Uterus (tissue), 3 donors: ENCODE measurements at regions not wholly inside any gene's neighbourhood (a gene's known extent, or its start where the extent isn't known, plus 50 kb on each side); places are given as distances from the start of the nearest gene placed in this dataset.

ENCODE experiments used
- DNase-seq, 2 donors: peaks; one replicate each; pipeline ENCODE4 v3.0.0-alpha.2; 2019 to 2020
- H3K27ac ChIP-seq, 2 donors: fragments of 200-600 bp; sonication (generic); 1 replicate in 1 of 2; 2 replicates in 1 of 2; pipeline ENCODE4 v1.5.1; 2016 to 2018
- H3K27me3 ChIP-seq, 2 donors: fragments of 200-600 bp; sonication (generic); one replicate each; pipeline ENCODE4 v1.5.1; 2018 to 2019; ENCODE audit warnings: control low read depth in 1 of 2
- H3K36me3 ChIP-seq, 2 donors: fragments of 200-600 bp; sonication (generic); one replicate each; pipeline ENCODE4 v1.5.1; 2019; ENCODE audit warnings: control low read depth in 1 of 2
- H3K4me1 ChIP-seq, 2 donors: fragments of 200-600 bp; sonication (generic); one replicate each; pipeline ENCODE4 v1.5.1; 2018 to 2019; ENCODE audit warnings: control low read depth in 1 of 2
- H3K4me3 ChIP-seq, 2 donors: fragments of 200-600 bp; sonication (generic); 1 replicate in 1 of 2; 2 replicates in 1 of 2; pipeline ENCODE4 v1.5.1; 2018 to 2019; ENCODE audit warnings: mild to moderate bottlenecking in 1 of 2
- H3K9me3 ChIP-seq, 2 donors: fragments of 200-600 bp; sonication (generic); one replicate each; pipeline ENCODE4 v1.5.1; 2019; ENCODE audit warnings: control low read depth in 1 of 2
- POLR2A ChIP-seq, 2 donors: fragments of 450-650 bp; IDR thresholded peaks; one replicate each; pipeline ENCODE4 v1.6.1; 2016; ENCODE audit warnings: antibody characterized with exemption in 2 of 2, mild to moderate bottlenecking in 1 of 2, moderate library complexity in 1 of 2
- intact Hi-C: fragments of 100-400 bp; cut with DNase I; formaldehyde crosslinking; loops from one replicate; pipeline ENCODE4 v1.15.1; 2023; ENCODE audit warnings: low total_unique reads
- TF ChIP-seq, protein P1 (sequence below), 4 experiments: fragments of 200-600 bp in 2 of 4; fragments of 450-650 bp in 2 of 4; sonication (generic) in 2 of 4; IDR thresholded peaks; one replicate each; pipeline ENCODE4 v1.5.1; 2016 to 2019; ENCODE audit warnings: antibody characterized with exemption in 4 of 4, mild to moderate bottlenecking in 2 of 4, moderate library complexity in 1 of 4
- donor health status: DM: yes; HTN: yes; CAD: no.

DNA sequence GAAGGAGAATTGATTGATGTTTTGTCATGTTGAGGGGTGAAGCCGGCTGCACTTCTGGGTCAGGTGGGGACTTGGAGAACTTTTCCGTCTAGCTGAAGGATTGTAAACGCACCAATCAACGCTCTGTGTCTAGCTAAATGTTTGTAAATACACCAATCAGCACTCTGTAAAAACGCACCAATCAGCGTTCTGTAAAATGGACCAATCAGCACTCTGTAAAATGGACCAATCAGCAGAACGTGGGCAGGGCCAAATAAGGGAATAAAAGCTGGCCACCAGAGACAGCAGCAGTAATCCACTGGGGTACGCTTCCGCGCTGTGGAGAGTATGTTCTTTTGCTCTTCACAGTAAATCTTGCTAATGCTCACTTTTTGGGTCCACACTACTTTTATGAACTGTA is 384.1 kb downstream of the FOXG1 start:
- DNase-seq = no peak
- no peak overlapping the region for H3K27ac ChIP-seq
- H3K36me3 ChIP-seq = no peaks in the 10 kb centered on the region
- no peak overlapping the region for H3K4me3 ChIP-seq
- no peaks in the 10 kb centered on the region for H3K9me3 ChIP-seq
- H3K27me3 ChIP-seq = no peaks in the 10 kb centered on the region
- TF ChIP-seq, protein P1, sequence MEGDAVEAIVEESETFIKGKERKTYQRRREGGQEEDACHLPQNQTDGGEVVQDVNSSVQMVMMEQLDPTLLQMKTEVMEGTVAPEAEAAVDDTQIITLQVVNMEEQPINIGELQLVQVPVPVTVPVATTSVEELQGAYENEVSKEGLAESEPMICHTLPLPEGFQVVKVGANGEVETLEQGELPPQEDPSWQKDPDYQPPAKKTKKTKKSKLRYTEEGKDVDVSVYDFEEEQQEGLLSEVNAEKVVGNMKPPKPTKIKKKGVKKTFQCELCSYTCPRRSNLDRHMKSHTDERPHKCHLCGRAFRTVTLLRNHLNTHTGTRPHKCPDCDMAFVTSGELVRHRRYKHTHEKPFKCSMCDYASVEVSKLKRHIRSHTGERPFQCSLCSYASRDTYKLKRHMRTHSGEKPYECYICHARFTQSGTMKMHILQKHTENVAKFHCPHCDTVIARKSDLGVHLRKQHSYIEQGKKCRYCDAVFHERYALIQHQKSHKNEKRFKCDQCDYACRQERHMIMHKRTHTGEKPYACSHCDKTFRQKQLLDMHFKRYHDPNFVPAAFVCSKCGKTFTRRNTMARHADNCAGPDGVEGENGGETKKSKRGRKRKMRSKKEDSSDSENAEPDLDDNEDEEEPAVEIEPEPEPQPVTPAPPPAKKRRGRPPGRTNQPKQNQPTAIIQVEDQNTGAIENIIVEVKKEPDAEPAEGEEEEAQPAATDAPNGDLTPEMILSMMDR (IDR thresholded peaks at IDR 0.05) = no peak
- no peak for TF ChIP-seq POLR2A (IDR thresholded peaks at IDR 0.05)
- no peaks in the 10 kb centered on the region for H3K4me1 ChIP-seq
- intact Hi-C loops = no loop called here

DNA sequence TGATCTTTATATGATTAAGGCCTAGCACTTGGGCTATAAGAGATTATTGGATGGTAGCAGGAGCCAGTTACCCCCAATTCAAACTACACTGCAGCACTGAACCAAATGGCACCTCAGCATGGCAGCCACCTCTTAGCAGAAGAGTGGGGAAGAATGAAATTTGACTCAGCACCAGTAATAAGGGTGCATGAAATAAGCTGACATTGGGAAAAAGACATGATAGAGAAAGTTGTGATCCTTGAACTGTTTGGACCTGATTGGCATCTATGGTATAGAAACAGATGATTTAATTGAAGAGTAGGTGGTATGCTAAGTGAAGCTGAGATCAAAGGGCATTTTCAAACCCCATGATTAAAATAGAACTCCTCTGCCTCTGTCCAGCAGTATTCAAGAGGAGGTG is 389.5 kb downstream of the FOXG1 start:
- H3K27ac ChIP-seq = no peak overlapping the region
- TF ChIP-seq, protein P1 (IDR thresholded peaks at IDR 0.05) = no peak
- TF ChIP-seq POLR2A (IDR thresholded peaks at IDR 0.05) = no peak
- H3K9me3 ChIP-seq = no peaks in the 10 kb centered on the region
- intact Hi-C loops = no loop called here
- H3K4me3 ChIP-seq = no peak overlapping the region
- H3K4me1 ChIP-seq = no peaks in the 10 kb centered on the region
- no peak for DNase-seq
- H3K27me3 ChIP-seq = no peaks in the 10 kb centered on the region
- no peaks in the 10 kb centered on the region for H3K36me3 ChIP-seq

DNA sequence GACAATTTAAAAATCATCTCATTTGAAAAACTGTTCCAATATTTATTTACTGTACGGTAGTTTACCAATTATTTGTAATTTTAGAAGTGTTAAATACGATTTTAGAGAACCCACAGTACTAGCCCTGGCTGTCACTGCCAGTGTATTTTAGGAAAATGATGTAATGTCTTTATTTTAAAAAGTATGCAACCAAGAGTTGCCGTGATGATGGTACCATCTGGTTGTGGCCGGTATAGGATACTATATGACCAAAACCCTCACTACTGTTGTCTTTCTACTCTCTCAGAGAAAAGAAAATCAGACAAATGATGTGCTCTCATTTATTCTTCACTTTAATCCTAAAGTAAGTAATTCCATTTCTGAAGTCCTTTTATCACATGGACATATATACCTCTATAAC is 395.0 kb downstream of the FOXG1 start:
- no peaks in the 10 kb centered on the region for H3K27me3 ChIP-seq
- no peaks in the 10 kb centered on the region for H3K36me3 ChIP-seq
- H3K4me3 ChIP-seq = no peak overlapping the region
- intact Hi-C loops = no loop called here
- no peaks in the 10 kb centered on the region for H3K9me3 ChIP-seq
- DNase-seq = no peak
- no peak for TF ChIP-seq POLR2A (IDR thresholded peaks at IDR 0.05)
- TF ChIP-seq, protein P1 (IDR thresholded peaks at IDR 0.05) = no peak
- no peaks in the 10 kb centered on the region for H3K4me1 ChIP-seq
- H3K27ac ChIP-seq = no peak overlapping the region

DNA sequence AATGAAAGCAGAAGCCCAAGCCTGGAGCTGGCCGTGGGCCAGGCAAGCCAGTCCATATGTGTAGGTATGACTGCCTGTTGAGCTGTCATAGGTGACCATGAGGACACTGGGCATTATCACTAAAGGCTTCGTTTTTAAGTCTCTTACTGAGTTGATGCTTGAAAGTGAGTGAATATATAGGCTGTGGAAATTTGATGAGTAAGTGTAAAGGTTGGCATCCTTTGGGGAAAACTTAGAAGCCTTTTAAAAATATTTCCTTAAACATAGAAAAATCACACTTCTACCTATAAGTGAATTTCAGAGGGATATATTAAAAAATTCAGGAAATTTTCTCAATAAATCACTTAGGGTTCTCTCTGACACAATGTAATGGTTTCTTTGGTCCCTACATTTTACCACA is 396.5 kb downstream of the FOXG1 start:
- no peak overlapping the region for H3K4me3 ChIP-seq
- no peaks in the 10 kb centered on the region for H3K9me3 ChIP-seq
- TF ChIP-seq, protein P1 (IDR thresholded peaks at IDR 0.05) = no peak
- no peak for TF ChIP-seq POLR2A (IDR thresholded peaks at IDR 0.05)
- H3K27ac ChIP-seq = no peak overlapping the region
- intact Hi-C loops = no loop called here
- no peaks in the 10 kb centered on the region for H3K27me3 ChIP-seq
- DNase-seq = no peak
- H3K4me1 ChIP-seq = no peaks in the 10 kb centered on the region
- H3K36me3 ChIP-seq = no peaks in the 10 kb centered on the region

DNA sequence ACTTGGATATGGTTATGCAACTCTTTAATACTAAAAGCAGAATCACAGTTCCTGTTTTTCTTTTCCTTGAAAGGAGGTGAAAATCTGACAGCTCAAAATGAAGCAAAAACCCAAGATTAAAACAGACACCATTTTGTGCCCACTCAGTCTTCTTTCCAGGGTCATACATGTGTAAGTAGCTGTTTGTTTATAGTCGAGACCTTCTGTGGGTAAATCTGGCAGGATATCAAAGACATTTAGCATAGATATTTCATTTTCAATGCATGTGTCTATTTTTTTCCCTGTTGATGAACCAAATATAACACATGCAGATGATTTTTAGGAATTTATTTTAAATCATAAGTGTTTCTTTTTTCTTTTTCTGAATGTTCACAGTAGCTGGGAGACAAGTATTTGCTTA is 398.8 kb downstream of the FOXG1 start:
- no peaks in the 10 kb centered on the region for H3K27me3 ChIP-seq
- H3K36me3 ChIP-seq = no peaks in the 10 kb centered on the region
- H3K9me3 ChIP-seq = no peaks in the 10 kb centered on the region
- H3K27ac ChIP-seq = no peak overlapping the region
- intact Hi-C loops = no loop called here
- no peaks in the 10 kb centered on the region for H3K4me1 ChIP-seq
- H3K4me3 ChIP-seq = no peak overlapping the region
- no peak for DNase-seq
- TF ChIP-seq, protein P1 (IDR thresholded peaks at IDR 0.05) = no peak
- TF ChIP-seq POLR2A (IDR thresholded peaks at IDR 0.05) = no peak
